WERI-Rb-1 (cell line): ENCODE measurements at regions not wholly inside any gene's neighbourhood (a gene's known extent, or its start where the extent isn't known, plus 50 kb on each side); places are given as distances from the start of the nearest gene placed in this dataset.

Experiments
- DNase-seq: peaks from one replicate; pipeline ENCODE4 v3.0.0-alpha.2; 2020
- H3K27ac ChIP-seq: fragments of 250-450 bp; sonication (Bioruptor Pico); 2 replicates; pipeline ENCODE4 v1.5.1; 2020; ENCODE audit warnings: mild to moderate bottlenecking, moderate library complexity
- H3K27me3 ChIP-seq: fragments of 250-450 bp; sonication (Bioruptor Pico); 2 replicates; pipeline ENCODE4 v1.5.1; 2021; ENCODE audit warnings: mild to moderate bottlenecking, low read depth, moderate library complexity; ENCODE audit not compliant: insufficient read depth, severe bottlenecking
- H3K36me3 ChIP-seq: fragments of 250-450 bp; sonication (Bioruptor Pico); 2 replicates; pipeline ENCODE4 v1.5.1; 2020; ENCODE audit warnings: mild to moderate bottlenecking, moderate library complexity
- H3K4me3 ChIP-seq: 2 replicates; pipeline ENCODE4 v1.5.1; 2011; ENCODE audit warnings: low read depth, mild to moderate bottlenecking, control low read depth, low read length
- H3K9me3 ChIP-seq: fragments of 250-450 bp; sonication (Bioruptor Pico); 2 replicates; pipeline ENCODE4 v1.5.1; 2021; ENCODE audit warnings: mild to moderate bottlenecking, moderate library complexity; ENCODE audit not compliant: severe bottlenecking
- TF ChIP-seq, protein P1 (sequence below): IDR thresholded peaks from 2 replicates; pipeline ENCODE4 v1.5.1; 2011; ENCODE audit warnings: low read depth, mild to moderate bottlenecking, control low read depth, inconsistent platforms, low read length

DNA sequence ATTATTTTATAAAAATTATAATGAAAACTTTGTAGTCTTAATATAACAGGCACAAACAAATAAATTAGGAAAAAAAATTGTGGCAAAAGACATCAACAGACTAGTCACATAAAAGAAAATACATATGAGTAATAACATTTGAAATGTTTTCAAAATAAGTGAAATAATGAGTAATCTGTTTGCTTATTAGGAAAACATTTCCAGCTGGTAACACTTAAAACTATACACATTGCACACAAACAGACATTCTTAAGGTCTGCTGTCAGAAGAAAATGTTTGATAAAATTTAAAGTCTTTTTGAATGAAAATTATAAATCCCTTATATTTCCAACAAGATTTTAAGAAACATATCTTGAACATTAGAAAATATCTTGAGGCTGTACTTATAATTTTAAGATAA lies 1326.3 kb upstream of the CADM2 start:
- no peaks in the 10 kb centered on the region for H3K9me3 ChIP-seq
- H3K27me3 ChIP-seq: no peaks in the 10 kb centered on the region
- DNase-seq: no peak
- no peak overlapping the region for H3K27ac ChIP-seq
- H3K4me3 ChIP-seq: no peak overlapping the region
- TF ChIP-seq, protein P1, sequence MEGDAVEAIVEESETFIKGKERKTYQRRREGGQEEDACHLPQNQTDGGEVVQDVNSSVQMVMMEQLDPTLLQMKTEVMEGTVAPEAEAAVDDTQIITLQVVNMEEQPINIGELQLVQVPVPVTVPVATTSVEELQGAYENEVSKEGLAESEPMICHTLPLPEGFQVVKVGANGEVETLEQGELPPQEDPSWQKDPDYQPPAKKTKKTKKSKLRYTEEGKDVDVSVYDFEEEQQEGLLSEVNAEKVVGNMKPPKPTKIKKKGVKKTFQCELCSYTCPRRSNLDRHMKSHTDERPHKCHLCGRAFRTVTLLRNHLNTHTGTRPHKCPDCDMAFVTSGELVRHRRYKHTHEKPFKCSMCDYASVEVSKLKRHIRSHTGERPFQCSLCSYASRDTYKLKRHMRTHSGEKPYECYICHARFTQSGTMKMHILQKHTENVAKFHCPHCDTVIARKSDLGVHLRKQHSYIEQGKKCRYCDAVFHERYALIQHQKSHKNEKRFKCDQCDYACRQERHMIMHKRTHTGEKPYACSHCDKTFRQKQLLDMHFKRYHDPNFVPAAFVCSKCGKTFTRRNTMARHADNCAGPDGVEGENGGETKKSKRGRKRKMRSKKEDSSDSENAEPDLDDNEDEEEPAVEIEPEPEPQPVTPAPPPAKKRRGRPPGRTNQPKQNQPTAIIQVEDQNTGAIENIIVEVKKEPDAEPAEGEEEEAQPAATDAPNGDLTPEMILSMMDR: no peak
- no peaks in the 10 kb centered on the region for H3K36me3 ChIP-seq

DNA sequence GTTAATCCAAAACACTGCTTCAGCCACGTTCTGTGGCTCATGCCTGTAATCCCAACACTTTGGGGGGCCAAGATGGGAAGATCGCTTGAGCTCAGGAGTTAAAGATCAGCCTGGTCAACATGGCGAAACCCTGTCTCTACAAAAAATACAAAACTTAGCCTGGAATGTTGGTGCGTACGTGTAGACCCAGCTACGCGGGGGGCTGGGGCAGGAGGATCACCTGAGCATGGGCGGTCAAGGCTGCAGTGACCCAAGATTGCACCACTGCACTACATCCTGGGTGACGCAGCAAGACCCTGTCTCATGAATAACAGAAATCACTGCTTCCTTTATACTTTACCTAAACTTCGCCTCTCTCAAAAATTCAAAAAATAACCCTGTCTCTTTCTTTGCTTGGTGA lies 1325.0 kb upstream of the CADM2 start:
- H3K9me3 ChIP-seq: no peaks in the 10 kb centered on the region
- TF ChIP-seq, protein P1: no peak
- H3K27ac ChIP-seq: no peak overlapping the region
- no peak overlapping the region for H3K4me3 ChIP-seq
- no peaks in the 10 kb centered on the region for H3K27me3 ChIP-seq
- no peak for DNase-seq
- no peaks in the 10 kb centered on the region for H3K36me3 ChIP-seq

GRCh38 chr3:83649692-83650091 lies 1309.1 kb upstream of the CADM2 start:
- H3K36me3 ChIP-seq: no peaks in the 10 kb centered on the region
- no peak overlapping the region for H3K4me3 ChIP-seq
- no peak for DNase-seq
- no peak overlapping the region for H3K27ac ChIP-seq
- TF ChIP-seq, protein P1: no peak
- no peaks in the 10 kb centered on the region for H3K9me3 ChIP-seq
- no peaks in the 10 kb centered on the region for H3K27me3 ChIP-seq

DNA sequence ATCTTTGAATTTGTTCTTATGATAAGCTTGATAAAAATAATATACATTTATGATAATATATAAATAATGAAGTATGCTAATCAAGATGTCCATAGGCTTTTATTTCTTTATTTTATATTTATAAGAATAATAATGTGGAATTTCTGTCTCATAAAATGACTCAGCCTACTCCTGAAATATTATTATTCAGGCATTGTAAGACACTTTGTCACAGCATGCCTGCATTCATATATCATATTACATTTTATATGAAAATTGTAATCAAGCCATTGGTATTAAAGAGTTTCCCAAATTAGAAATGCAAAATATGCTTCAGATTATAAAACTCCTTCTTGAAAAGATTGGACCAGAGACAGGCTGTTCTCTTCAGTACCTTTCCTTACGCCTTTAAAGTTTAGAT lies 1303.7 kb upstream of the CADM2 start:
- TF ChIP-seq, protein P1: no peak
- Histone ChIP-seq H3K4me3 (no peak overlapping the region), H3K36me3 (no peaks in the 10 kb centered on the region), H3K27me3 (no peaks in the 10 kb centered on the region), H3K27ac (no peak overlapping the region), H3K9me3 (no peaks in the 10 kb centered on the region)
- no peak for DNase-seq

- H3K4me3 ChIP-seq: no peak overlapping the region
- TF ChIP-seq, protein P1: no peak
- no peaks in the 10 kb centered on the region for H3K36me3 ChIP-seq
- no peak overlapping the region for H3K27ac ChIP-seq
- H3K27me3 ChIP-seq: no peaks in the 10 kb centered on the region
- no peak for DNase-seq
- H3K9me3 ChIP-seq: no peaks in the 10 kb centered on the region
Measured at GRCh38 chr3:83662381-83662960, 1296.3 kb upstream of the CADM2 start.

GRCh38 chr3:83670416-83670815 lies 1288.4 kb upstream of the CADM2 start:
- DNase-seq: no peak
- TF ChIP-seq, protein P1: no peak
- no peak overlapping the region for H3K4me3 ChIP-seq

More at GRCh38 chr3:83670416-83670815, 1288.4 kb upstream of the CADM2 start:
- Histone ChIP-seq H3K27ac (no peak overlapping the region), H3K9me3 (no peaks in the 10 kb centered on the region), H3K27me3 (no peaks in the 10 kb centered on the region), H3K36me3 (no peaks in the 10 kb centered on the region)
